H1 (cell line): ENCODE measurements at regions not wholly inside any gene's neighbourhood (a gene's known extent, or its start where the extent isn't known, plus 50 kb on each side); places are given as distances from the start of the nearest gene placed in this dataset.

Source experiments
- BRCA1 ChIP-seq: IDR thresholded peaks from 2 replicates; pipeline ENCODE4 v1.6.1; 2012; ENCODE audit warnings: low read depth, low read length, improper control_type of control experiment
- CHD7 ChIP-seq: fragments of 300-600 bp; sonication (generic); IDR thresholded peaks from 2 replicates; pipeline ENCODE4 v1.7.1; 2012; ENCODE audit warnings: low read length, moderate library complexity, mild to moderate bottlenecking, inconsistent platforms; ENCODE audit not compliant: insufficient replicate concordance
- E2F6 ChIP-seq: IDR thresholded peaks from 2 replicates; pipeline ENCODE4 v1.6.1; 2012; ENCODE audit warnings: inconsistent platforms
- EP300 ChIP-seq, 2 experiments: IDR thresholded peaks; 1 replicate in 1 of 2; 2 replicates in 1 of 2; pipeline ENCODE4 v1.6.1; 2011 to 2012; ENCODE audit warnings: low read depth in 2 of 2, low read length in 2 of 2, mild to moderate bottlenecking in 2 of 2, borderline replicate concordance in 1 of 2, inconsistent platforms in 1 of 2, moderate library complexity in 1 of 2
- HDAC2 ChIP-seq, 2 experiments: fragments of 300-600 bp in 1 of 2; sonication (generic) in 1 of 2; IDR thresholded peaks; 2 replicates each; pipeline ENCODE4 v1.6.1; 2011 to 2012; ENCODE audit warnings: low read depth in 2 of 2, low read length in 2 of 2, mild to moderate bottlenecking in 2 of 2, moderate library complexity in 2 of 2, borderline replicate concordance in 1 of 2, inconsistent platforms in 1 of 2
- NRF1 ChIP-seq: IDR thresholded peaks from 2 replicates; pipeline ENCODE4 v1.6.1; 2011; ENCODE audit warnings: mild to moderate bottlenecking, low read depth, low read length, improper control_type of control experiment
- RBBP5 ChIP-seq: IDR thresholded peaks from 2 replicates; pipeline ENCODE4 v1.7.1; 2012; ENCODE audit warnings: low read depth, mild to moderate bottlenecking, inconsistent platforms, low read length, moderate library complexity, borderline replicate concordance
- SIN3A ChIP-seq, 2 experiments: IDR thresholded peaks in 1 of 2; conservative IDR thresholded peaks in 1 of 2; 2 replicates each; pipeline ENCODE4 v1.6.1; 2011 to 2012; ENCODE audit warnings: low read length in 2 of 2, improper control_type of control experiment in 1 of 2, low read depth in 1 of 2, mild to moderate bottlenecking in 1 of 2
- SP1 ChIP-seq: IDR thresholded peaks from 2 replicates; pipeline ENCODE4 v1.6.1; 2011; ENCODE audit warnings: low read depth, low read length
- TEAD4 ChIP-seq: IDR thresholded peaks from 2 replicates; pipeline ENCODE4 v1.6.1; 2012; ENCODE audit warnings: low read depth, low read length, inconsistent platforms, mixed read lengths

- TF ChIP-seq CHD7 = no peak
- TF ChIP-seq E2F6 = no peak
- TF ChIP-seq EP300 (IDR thresholded peaks at IDR 0.05; ENCODE audit: borderline replicate concordance in 1 of 2, low read depth in 2 of 2, low read length in 2 of 2) = no peak
- no peak for TF ChIP-seq HDAC2 (IDR thresholded peaks at IDR 0.05; ENCODE audit: borderline replicate concordance in 1 of 2, low read depth in 2 of 2, low read length in 2 of 2)
- TF ChIP-seq NRF1 = no peak
- no peak for TF ChIP-seq SP1
- TF ChIP-seq TEAD4 = no peak
- no peak for TF ChIP-seq SIN3A (conservative IDR thresholded peaks at IDR 0.05 in 1 of 2, IDR thresholded peaks at IDR 0.05 in 1 of 2; ENCODE audit: low read depth in 1 of 2, low read length in 2 of 2)
- TF ChIP-seq BRCA1 = no peak
- no peak for TF ChIP-seq RBBP5
These were observed 131.4 kb upstream of the CCDC68 start (continued) for GRCh38 chr18:55090564-55091188.
